ENCODE measurements at regions not wholly inside any gene's neighbourhood (a gene's known extent, or its start where the extent isn't known, plus 50 kb on each side); places are given as distances from the start of the nearest gene placed in this dataset.

DNA sequence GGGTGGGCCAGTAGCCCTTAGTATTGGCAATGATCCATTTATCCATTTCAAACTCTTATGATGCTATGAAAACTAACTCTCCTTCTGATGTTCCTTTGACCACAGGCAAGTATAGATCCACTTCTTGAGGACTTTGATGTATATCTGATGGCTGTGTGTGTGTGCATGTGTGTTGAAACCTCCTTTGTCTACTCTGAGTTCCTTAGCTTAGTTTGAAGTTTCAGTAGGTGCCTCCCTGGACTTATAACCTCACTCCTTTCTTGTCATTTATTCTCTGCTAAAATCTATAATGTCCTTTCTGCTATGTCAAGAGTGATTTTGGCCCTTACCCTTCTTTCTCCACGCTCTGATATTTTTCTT lies 409.3 kb downstream of the PRDM2 start:
- intact Hi-C loops (cut with DNase I; ENCODE audit: low total_unique reads) = no loop called here
- TF ChIP-seq POLR2A (IDR thresholded peaks at IDR 0.05) = no peak
- TF ChIP-seq, protein P1, sequence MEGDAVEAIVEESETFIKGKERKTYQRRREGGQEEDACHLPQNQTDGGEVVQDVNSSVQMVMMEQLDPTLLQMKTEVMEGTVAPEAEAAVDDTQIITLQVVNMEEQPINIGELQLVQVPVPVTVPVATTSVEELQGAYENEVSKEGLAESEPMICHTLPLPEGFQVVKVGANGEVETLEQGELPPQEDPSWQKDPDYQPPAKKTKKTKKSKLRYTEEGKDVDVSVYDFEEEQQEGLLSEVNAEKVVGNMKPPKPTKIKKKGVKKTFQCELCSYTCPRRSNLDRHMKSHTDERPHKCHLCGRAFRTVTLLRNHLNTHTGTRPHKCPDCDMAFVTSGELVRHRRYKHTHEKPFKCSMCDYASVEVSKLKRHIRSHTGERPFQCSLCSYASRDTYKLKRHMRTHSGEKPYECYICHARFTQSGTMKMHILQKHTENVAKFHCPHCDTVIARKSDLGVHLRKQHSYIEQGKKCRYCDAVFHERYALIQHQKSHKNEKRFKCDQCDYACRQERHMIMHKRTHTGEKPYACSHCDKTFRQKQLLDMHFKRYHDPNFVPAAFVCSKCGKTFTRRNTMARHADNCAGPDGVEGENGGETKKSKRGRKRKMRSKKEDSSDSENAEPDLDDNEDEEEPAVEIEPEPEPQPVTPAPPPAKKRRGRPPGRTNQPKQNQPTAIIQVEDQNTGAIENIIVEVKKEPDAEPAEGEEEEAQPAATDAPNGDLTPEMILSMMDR (IDR thresholded peaks at IDR 0.05) = no peak
- DNase-seq (ENCODE audit: low spot score in 2 of 2) = no peak
- no peak overlapping the region for H3K4me3 ChIP-seq (ENCODE audit: low read depth, poor library complexity, severe bottlenecking)
- WGBS, 2 donors = 79 to 82% methylated on average over 1 of the region's 1 CpG

- WGBS, 2 donors = 41 to 69% methylated on average over 2 of the region's 2 CpGs
- TF ChIP-seq, protein P1 (IDR thresholded peaks at IDR 0.05) = no peak
- TF ChIP-seq POLR2A (IDR thresholded peaks at IDR 0.05) = no peak
- intact Hi-C loops (cut with DNase I; ENCODE audit: low total_unique reads) = no loop called here
- H3K4me3 ChIP-seq (ENCODE audit: low read depth, poor library complexity, severe bottlenecking) = no peak overlapping the region
- DNase-seq (ENCODE audit: low spot score in 2 of 2) = no peak
Observed at GRCh38 chr1:14110040-14110439, 410.1 kb downstream of the PRDM2 start.

GRCh38 chr1:14111121-14111520 lies 411.1 kb downstream of the PRDM2 start:
- 85 to 89% methylated on average over 5 of the region's 5 CpGs for WGBS, 2 donors
- intact Hi-C loops (cut with DNase I; ENCODE audit: low total_unique reads) = no loop called here
- H3K4me3 ChIP-seq (ENCODE audit: low read depth, poor library complexity, severe bottlenecking) = no peak overlapping the region
- DNase-seq (ENCODE audit: low spot score in 2 of 2) = no peak
- no peak for TF ChIP-seq POLR2A (IDR thresholded peaks at IDR 0.05)
- TF ChIP-seq, protein P1 (IDR thresholded peaks at IDR 0.05) = no peak

DNA sequence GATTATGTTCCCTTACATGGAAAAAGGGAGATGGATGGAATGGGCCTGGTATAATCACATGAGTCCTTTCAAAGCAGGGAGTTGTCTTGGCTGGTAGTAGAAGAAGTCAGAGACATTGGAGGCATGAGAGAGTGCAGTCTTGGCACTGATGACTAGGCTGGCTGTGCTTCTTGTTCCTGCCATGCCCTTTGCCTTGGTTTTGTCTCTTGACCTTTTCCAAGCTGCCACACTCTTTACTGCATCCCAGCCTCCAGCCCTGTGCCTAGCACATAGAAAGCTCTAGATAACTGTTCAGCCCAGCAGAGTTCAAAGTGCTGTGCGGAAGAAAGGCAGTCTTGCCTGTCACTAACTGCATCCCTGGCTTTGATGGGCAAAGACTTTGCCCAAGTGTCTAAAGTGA lies 412.6 kb downstream of the PRDM2 start:
- no peak for DNase-seq (ENCODE audit: low spot score in 2 of 2)
- whole genome bisulfite sequencing, 2 donors = 77 to 89% methylated on average over 1 of the region's 1 CpG
- no peak for TF ChIP-seq POLR2A (IDR thresholded peaks at IDR 0.05)
- TF ChIP-seq, protein P1 (IDR thresholded peaks at IDR 0.05) = no peak
- H3K4me3 ChIP-seq (ENCODE audit: low read depth, poor library complexity, severe bottlenecking) = no peak overlapping the region
- intact Hi-C loops (cut with DNase I; ENCODE audit: low total_unique reads) = no loop called here

- 73 to 76% methylated on average over 9 of the region's 9 CpGs for WGBS, 2 donors
- intact Hi-C loops (cut with DNase I; ENCODE audit: low total_unique reads) = no loop called here
- no peak overlapping the region for H3K4me3 ChIP-seq (ENCODE audit: low read depth, poor library complexity, severe bottlenecking)
Observed at GRCh38 chr1:14113271-14113670, 413.3 kb downstream of the PRDM2 start.

More at GRCh38 chr1:14113271-14113670, 413.3 kb downstream of the PRDM2 start:
- no peak for TF ChIP-seq POLR2A (IDR thresholded peaks at IDR 0.05)
- TF ChIP-seq, protein P1 (IDR thresholded peaks at IDR 0.05) = no peak
- no peak for DNase-seq (ENCODE audit: low spot score in 2 of 2)

All from lower leg skin (tissue), 4 donors.